ENCODE measurements at regions not wholly inside any gene's neighbourhood (a gene's known extent, or its start where the extent isn't known, plus 50 kb on each side); places are given as distances from the start of the nearest gene placed in this dataset.

GRCh38 chr2:4174796-4175195, 471.4 kb downstream of the DCDC2C start:
- DNase-seq (ENCODE audit: low spot score) = no peak
- Mint-ChIP-seq H3K4me1 (ENCODE audit: low read depth) (no peaks in the 10 kb centered on the region), H3K27ac (ENCODE audit: unreplicated experiment) (no peak overlapping the region), H3K27me3 (ENCODE audit: low read depth) (no peaks in the 10 kb centered on the region), H3K9me3 (ENCODE audit: low read depth) (peaks cover 24% of the 10 kb centered on the region), H3K36me3 (ENCODE audit: low read depth) (peaks cover 4% of the 10 kb centered on the region), H3K4me3 (ENCODE audit: unreplicated experiment) (no peak overlapping the region)
- TF ChIP-seq, protein P1, sequence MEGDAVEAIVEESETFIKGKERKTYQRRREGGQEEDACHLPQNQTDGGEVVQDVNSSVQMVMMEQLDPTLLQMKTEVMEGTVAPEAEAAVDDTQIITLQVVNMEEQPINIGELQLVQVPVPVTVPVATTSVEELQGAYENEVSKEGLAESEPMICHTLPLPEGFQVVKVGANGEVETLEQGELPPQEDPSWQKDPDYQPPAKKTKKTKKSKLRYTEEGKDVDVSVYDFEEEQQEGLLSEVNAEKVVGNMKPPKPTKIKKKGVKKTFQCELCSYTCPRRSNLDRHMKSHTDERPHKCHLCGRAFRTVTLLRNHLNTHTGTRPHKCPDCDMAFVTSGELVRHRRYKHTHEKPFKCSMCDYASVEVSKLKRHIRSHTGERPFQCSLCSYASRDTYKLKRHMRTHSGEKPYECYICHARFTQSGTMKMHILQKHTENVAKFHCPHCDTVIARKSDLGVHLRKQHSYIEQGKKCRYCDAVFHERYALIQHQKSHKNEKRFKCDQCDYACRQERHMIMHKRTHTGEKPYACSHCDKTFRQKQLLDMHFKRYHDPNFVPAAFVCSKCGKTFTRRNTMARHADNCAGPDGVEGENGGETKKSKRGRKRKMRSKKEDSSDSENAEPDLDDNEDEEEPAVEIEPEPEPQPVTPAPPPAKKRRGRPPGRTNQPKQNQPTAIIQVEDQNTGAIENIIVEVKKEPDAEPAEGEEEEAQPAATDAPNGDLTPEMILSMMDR (IDR thresholded peaks at IDR 0.05) = no peak

- no peak for DNase-seq (ENCODE audit: low spot score)
- Mint-ChIP-seq H3K36me3 (ENCODE audit: low read depth) (peaks cover 4% of the 10 kb centered on the region), H3K9me3 (ENCODE audit: low read depth) (peaks cover 26% of the 10 kb centered on the region), H3K27ac (ENCODE audit: unreplicated experiment) (no peak overlapping the region), H3K27me3 (ENCODE audit: low read depth) (no peaks in the 10 kb centered on the region), H3K4me3 (ENCODE audit: unreplicated experiment) (no peak overlapping the region), H3K4me1 (ENCODE audit: low read depth) (no peaks in the 10 kb centered on the region)
- TF ChIP-seq, protein P1 (IDR thresholded peaks at IDR 0.05) = no peak
Observed at GRCh38 chr2:4175343-4175742, 472.0 kb downstream of the DCDC2C start.

DNA sequence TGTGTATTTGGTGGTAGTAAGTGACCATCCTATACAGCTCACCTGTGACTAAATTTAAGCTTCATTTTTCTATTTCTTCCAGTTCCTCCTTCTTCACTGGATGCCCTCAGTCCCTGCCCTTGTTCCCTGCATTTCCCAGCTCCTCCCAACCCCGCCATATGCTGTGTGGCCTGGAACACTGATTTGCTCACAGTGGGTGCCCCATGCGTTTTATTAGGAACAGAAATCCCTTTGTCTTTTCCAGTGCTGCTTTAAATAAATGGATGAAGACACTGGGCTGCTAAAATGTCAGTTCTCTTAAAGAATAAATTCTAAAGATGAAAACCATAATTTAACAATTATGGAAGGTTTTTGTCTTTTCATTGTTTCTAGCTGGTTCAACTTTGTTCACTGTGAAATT, 477.3 kb downstream of the DCDC2C start:
- Mint-ChIP-seq H3K4me1 (ENCODE audit: low read depth) (no peaks in the 10 kb centered on the region), H3K27ac (ENCODE audit: unreplicated experiment) (no peak overlapping the region), H3K36me3 (ENCODE audit: low read depth) (peaks cover 4% of the 10 kb centered on the region), H3K4me3 (ENCODE audit: unreplicated experiment) (no peak overlapping the region), H3K9me3 (ENCODE audit: low read depth) (peaks cover 18% of the 10 kb centered on the region), H3K27me3 (ENCODE audit: low read depth) (no peaks in the 10 kb centered on the region)
- DNase-seq (ENCODE audit: low spot score) = no peak
- TF ChIP-seq, protein P1 (IDR thresholded peaks at IDR 0.05) = no peak

- peaks cover 4% of the 10 kb centered on the region for H3K36me3 Mint-ChIP-seq (ENCODE audit: low read depth)
- no peak overlapping the region for H3K27ac Mint-ChIP-seq (ENCODE audit: unreplicated experiment)
- H3K9me3 Mint-ChIP-seq (ENCODE audit: low read depth) = peaks cover 16% of the 10 kb centered on the region
Observed at GRCh38 chr2:4181062-4181461, 477.7 kb downstream of the DCDC2C start.

DNA sequence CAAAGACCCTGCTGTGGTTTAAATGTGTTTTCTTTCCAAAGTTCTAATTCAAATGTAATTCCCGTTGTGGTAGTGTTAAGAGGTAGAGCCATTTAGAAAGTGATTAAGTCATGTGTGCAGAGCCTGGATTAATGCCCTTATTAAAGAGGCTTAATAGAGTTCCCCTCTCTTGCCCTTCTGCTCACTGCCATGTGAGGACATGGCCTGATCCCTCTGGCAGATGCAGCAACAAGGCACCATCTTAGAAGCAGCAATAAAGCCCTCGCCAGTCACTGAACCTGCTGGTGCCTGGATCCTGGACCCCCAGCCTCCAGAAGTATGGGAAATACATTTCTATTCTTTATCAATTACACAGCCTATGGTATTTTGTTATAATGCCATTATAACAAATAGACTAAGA, 485.2 kb downstream of the DCDC2C start:
- no peak for DNase-seq (ENCODE audit: low spot score)
- Mint-ChIP-seq H3K36me3 (ENCODE audit: low read depth) (peaks cover 2% of the 10 kb centered on the region), H3K27ac (ENCODE audit: unreplicated experiment) (no peak overlapping the region), H3K4me1 (ENCODE audit: low read depth) (peaks cover 5% of the 10 kb centered on the region), H3K4me3 (ENCODE audit: unreplicated experiment) (no peak overlapping the region), H3K27me3 (ENCODE audit: low read depth) (no peaks in the 10 kb centered on the region), H3K9me3 (ENCODE audit: low read depth) (no peaks in the 10 kb centered on the region)
- TF ChIP-seq, protein P1 (IDR thresholded peaks at IDR 0.05) = no peak

More at GRCh38 chr2:4181062-4181461, 477.7 kb downstream of the DCDC2C start:
- Mint-ChIP-seq H3K4me1 (ENCODE audit: low read depth) (no peaks in the 10 kb centered on the region), H3K4me3 (ENCODE audit: unreplicated experiment) (no peak overlapping the region), H3K27me3 (ENCODE audit: low read depth) (no peaks in the 10 kb centered on the region)
- DNase-seq (ENCODE audit: low spot score) = no peak
- TF ChIP-seq, protein P1 (IDR thresholded peaks at IDR 0.05) = no peak
